H1 (cell line): ENCODE measurements at regions not wholly inside any gene's neighbourhood (a gene's known extent, or its start where the extent isn't known, plus 50 kb on each side); places are given as distances from the start of the nearest gene placed in this dataset.

Source experiments
- CTCF ChIA-PET: fragments of 300-600 bp; sonication (Branson Sonifier 250); formaldehyde crosslinking; loops from one replicate; lab custom pipeline; 2021; ENCODE audit not compliant: partially characterized antibody; lab: Charles Lee
- POLR2A ChIA-PET: fragments of 300-600 bp; sonication (Branson Sonifier 250); formaldehyde crosslinking; loops from one replicate; lab custom pipeline; 2021; ENCODE audit warnings: inconsistent platforms; ENCODE audit not compliant: partially characterized antibody; lab: Charles Lee
- DNase-seq, 2 experiments: peaks; one replicate each; pipeline versions ENCODE4 v3.0.0 to v3.0.0-alpha.2; 2010 to 2022; ENCODE audit warnings: low spot score in 2 of 2, low read depth in 1 of 2, mixed read lengths in 1 of 2
- FAIRE-seq: peaks from 2 replicates; lab custom pipeline; 2011; peaks lifted over from hg19 to GRCh38; lab: Jason Lieb, UNC
- H2AFZ ChIP-seq: 2 replicates; pipeline ENCODE4 v1.8.1; 2012; ENCODE audit warnings: low read length, inconsistent platforms
- H2AK5ac ChIP-seq: 2 replicates; pipeline ENCODE4 v1.6.1; 2013; ENCODE audit warnings: low read depth, low read length
- H2BK120ac ChIP-seq: replicated peaks from 2 replicates; pipeline ENCODE3; 2013; ENCODE audit warnings: low read depth, low read length, inconsistent platforms
- H2BK12ac ChIP-seq: 2 replicates; pipeline ENCODE4 v1.6.1; 2013; ENCODE audit warnings: low read depth, low read length
- H2BK15ac ChIP-seq: 2 replicates; pipeline ENCODE4 v1.6.1; 2013; ENCODE audit warnings: low read length
- H2BK20ac ChIP-seq: 2 replicates; pipeline ENCODE4 v1.6.1; 2013; ENCODE audit warnings: low read length
- H2BK5ac ChIP-seq: 2 replicates; pipeline ENCODE4 v1.6.1; 2013; ENCODE audit warnings: low read depth, low read length
- H3K14ac ChIP-seq: 2 replicates; pipeline ENCODE4 v1.6.1; 2013; ENCODE audit warnings: inconsistent platforms; ENCODE audit not compliant: insufficient read length
- H3K18ac ChIP-seq: 2 replicates; pipeline ENCODE4 v1.6.1; 2013; ENCODE audit warnings: low read length; ENCODE audit errors: extremely low read depth
- H3K23ac ChIP-seq: 2 replicates; pipeline ENCODE4 v1.6.1; 2013; ENCODE audit warnings: inconsistent platforms; ENCODE audit not compliant: insufficient read length
- H3K23me2 ChIP-seq: 2 replicates; pipeline ENCODE4 v1.6.1; 2013; ENCODE audit warnings: low read depth, low read length
- H3K27ac ChIP-seq: 2 replicates; pipeline ENCODE4 v1.6.1; 2011; ENCODE audit warnings: low read depth, low read length, inconsistent platforms
- H3K27me3 ChIP-seq, 4 experiments: replicated peaks in 1 of 4; 1 replicate in 1 of 4; 2 replicates in 3 of 4; pipeline versions ENCODE4 v1.6.1 to v1.8.1; 2011 to 2013; ENCODE audit warnings: low read length in 3 of 4, mild to moderate bottlenecking in 3 of 4, inconsistent platforms in 2 of 4, mixed read lengths in 2 of 4, moderate library complexity in 1 of 4; ENCODE audit not compliant: control insufficient read depth in 3 of 4, insufficient read depth in 3 of 4; ENCODE audit errors: extremely low read depth in 1 of 4
- H3K36me3 ChIP-seq, 4 experiments: 2 replicates each; pipeline versions ENCODE4 v1.6.1 to v1.8.1; 2011 to 2013; ENCODE audit warnings: mild to moderate bottlenecking in 4 of 4, low read length in 3 of 4, moderate library complexity in 2 of 4, control low read depth in 1 of 4, inconsistent platforms in 1 of 4; ENCODE audit not compliant: insufficient read depth in 4 of 4, control insufficient read depth in 2 of 4
- H3K4ac ChIP-seq: replicated peaks from 2 replicates; pipeline ENCODE3; 2013; ENCODE audit warnings: low read length, low read depth, mixed read lengths, inconsistent platforms; ENCODE audit not compliant: insufficient read length
- H3K4me1 ChIP-seq, 4 experiments: replicated peaks in 1 of 4; 1 replicate in 1 of 4; 2 replicates in 3 of 4; pipeline versions ENCODE4 v1.6.1 to v1.8.1; 2011 to 2013; ENCODE audit warnings: low read length in 3 of 4, inconsistent platforms in 2 of 4, mixed read lengths in 1 of 4; ENCODE audit not compliant: insufficient read depth in 4 of 4, control insufficient read depth in 3 of 4
- H3K4me2 ChIP-seq, 2 experiments: 2 replicates each; pipeline versions ENCODE4 v1.6.1 to v1.8.1; 2011 to 2013; ENCODE audit warnings: low read depth in 2 of 2, low read length in 2 of 2, control low read depth in 1 of 2, inconsistent platforms in 1 of 2, mild to moderate bottlenecking in 1 of 2; ENCODE audit not compliant: insufficient read depth in 1 of 2
- H3K4me3 ChIP-seq, 4 experiments: fragments of 200-600, 300-600 bp in 1 of 4; sonication (generic), shearing (Covaris generic), sonication (Bioruptor Twin) in 1 of 4; 2 replicates each; pipeline versions ENCODE4 v1.5.1 to v1.8.1; 2011 to 2016; ENCODE audit warnings: low read length in 4 of 4, low read depth in 3 of 4, control low read depth in 2 of 4, inconsistent platforms in 2 of 4, mild to moderate bottlenecking in 2 of 4, mixed read lengths in 1 of 4, moderate library complexity in 1 of 4; ENCODE audit not compliant: insufficient read depth in 2 of 4; ENCODE audit errors: extremely low read depth in 1 of 4
- H3K56ac ChIP-seq: replicated peaks from 2 replicates; pipeline ENCODE3; 2013; ENCODE audit warnings: low read depth, mild to moderate bottlenecking, mixed read lengths, low read length, inconsistent platforms; ENCODE audit not compliant: insufficient read length
- H3K79me1 ChIP-seq: 2 replicates; pipeline ENCODE4 v1.6.1; 2013; ENCODE audit warnings: low read depth, low read length, control low read depth
- H3K79me2 ChIP-seq, 2 experiments: 2 replicates each; pipeline versions ENCODE4 v1.6.1 to v1.8.1; 2012 to 2013; ENCODE audit warnings: low read length in 2 of 2, mild to moderate bottlenecking in 2 of 2, inconsistent platforms in 1 of 2; ENCODE audit not compliant: insufficient read depth in 2 of 2, control insufficient read depth in 1 of 2
- H3K9ac ChIP-seq, 4 experiments: replicated peaks in 1 of 4; 1 replicate in 1 of 4; 2 replicates in 3 of 4; pipeline versions ENCODE4 v1.6.1 to v1.8.1; 2011 to 2013; ENCODE audit warnings: low read depth in 3 of 4, low read length in 3 of 4, control low read depth in 2 of 4, mild to moderate bottlenecking in 2 of 4, moderate library complexity in 2 of 4, inconsistent platforms in 1 of 4; ENCODE audit errors: extremely low read depth in 1 of 4
- H3K9me3 ChIP-seq, 2 experiments: 2 replicates each; pipeline versions ENCODE4 v1.6.1 to v1.8.1; 2012 to 2013; ENCODE audit warnings: mild to moderate bottlenecking in 2 of 2, moderate library complexity in 2 of 2, control low read depth in 1 of 2, inconsistent platforms in 1 of 2, low read depth in 1 of 2, low read length in 1 of 2, mixed read lengths in 1 of 2; ENCODE audit not compliant: insufficient read depth in 2 of 2
- H4K20me1 ChIP-seq, 2 experiments: replicated peaks in 1 of 2; 2 replicates each; pipeline versions ENCODE3 to v1.8.1; 2011 to 2013; ENCODE audit warnings: inconsistent platforms in 2 of 2, low read length in 2 of 2, mild to moderate bottlenecking in 1 of 2; ENCODE audit not compliant: insufficient read depth in 2 of 2, control insufficient read depth in 1 of 2
- H4K5ac ChIP-seq: 2 replicates; pipeline ENCODE4 v1.6.1; 2013; ENCODE audit warnings: low read length, low read depth, mixed read lengths, inconsistent platforms; ENCODE audit not compliant: insufficient read length
- H4K8ac ChIP-seq: 2 replicates; pipeline ENCODE4 v1.8.0; 2013; ENCODE audit warnings: mild to moderate bottlenecking, moderate library complexity, low read length, inconsistent platforms; ENCODE audit not compliant: insufficient read depth; ENCODE audit errors: extremely low read depth
- H4K91ac ChIP-seq: replicated peaks from 2 replicates; pipeline ENCODE3; 2013; ENCODE audit warnings: low read length, mixed read lengths, inconsistent platforms; ENCODE audit not compliant: insufficient read length
- ASH2L ChIP-seq: fragments of 200-600, 300-600 bp; sonication (generic); IDR thresholded peaks from one replicate; pipeline ENCODE4 v1.7.1; 2017; ENCODE audit warnings: low read length
- ATF2 ChIP-seq: IDR thresholded peaks from 2 replicates; pipeline ENCODE4 v1.6.1; 2012; ENCODE audit warnings: low read length, inconsistent platforms
- CEBPB ChIP-seq: IDR thresholded peaks from 2 replicates; pipeline ENCODE4 v1.6.1; 2012; ENCODE audit warnings: low read depth, low read length
- EGR1 ChIP-seq: IDR thresholded peaks from 2 replicates; pipeline ENCODE4 v1.6.1; 2011; ENCODE audit warnings: low read depth, low read length, borderline replicate concordance
- EZH2 ChIP-seq: fragments of 200-600 bp; sonication (generic); IDR thresholded peaks from 2 replicates; pipeline ENCODE4 v1.7.1; 2012; ENCODE audit warnings: low read depth, mild to moderate bottlenecking, moderate library complexity, low read length, inconsistent platforms; ENCODE audit not compliant: severe bottlenecking
- KDM1A ChIP-seq: fragments of 200-600, 300-600 bp; sonication (generic); IDR thresholded peaks from 2 replicates; pipeline ENCODE4 v1.7.1; 2016; ENCODE audit warnings: mild to moderate bottlenecking, low read length, borderline replicate concordance
- KDM4A ChIP-seq: IDR thresholded peaks from one replicate; pipeline ENCODE4 v1.7.1; 2012; ENCODE audit warnings: low read depth, mild to moderate bottlenecking, moderate library complexity, low read length, inconsistent platforms; ENCODE audit not compliant: severe bottlenecking
- MAX ChIP-seq: IDR thresholded peaks from 2 replicates; pipeline ENCODE4 v1.6.1; 2012; ENCODE audit warnings: inconsistent platforms
- RAD21 ChIP-seq, 2 experiments: IDR thresholded peaks in 1 of 2; conservative IDR thresholded peaks in 1 of 2; 2 replicates each; pipeline ENCODE4 v1.6.1; 2011; ENCODE audit warnings: low read depth in 2 of 2, low read length in 2 of 2, improper control_type of control experiment in 1 of 2, inconsistent platforms in 1 of 2, mild to moderate bottlenecking in 1 of 2, moderate library complexity in 1 of 2
- SIN3A ChIP-seq, 2 experiments: IDR thresholded peaks in 1 of 2; conservative IDR thresholded peaks in 1 of 2; 2 replicates each; pipeline ENCODE4 v1.6.1; 2011 to 2012; ENCODE audit warnings: low read length in 2 of 2, improper control_type of control experiment in 1 of 2, low read depth in 1 of 2, mild to moderate bottlenecking in 1 of 2
- YY1 ChIP-seq: IDR thresholded peaks from 2 replicates; pipeline ENCODE4 v1.6.1; 2011; ENCODE audit warnings: low read depth, mild to moderate bottlenecking, low read length
- WGBS, 2 experiments: shearing (Covaris generic) in 1 of 2; methylation state at CpG; one replicate each; pipeline versions ENCODE4 v1.1.6 to v1.1.7; 2013 to 2015; ENCODE audit warnings: low lambda C conversion rate in 2 of 2, mixed read lengths in 2 of 2, inconsistent platforms in 1 of 2, low coverage in 1 of 2, missing lambda C conversion rate in 1 of 2; ENCODE audit not compliant: insufficient replicate concordance in 2 of 2, insufficient coverage in 1 of 2, insufficient read length in 1 of 2; ENCODE audit errors: extremely low coverage in 1 of 2, missing lambda C conversion rate in 1 of 2; 5-methylcytosine and 5-hydroxymethylcytosine counted together

GRCh38 chr3:145457825-145458552, 703.0 kb downstream of the PLOD2 start:
- POLR2A ChIA-PET = no interaction called here
- no peak for TF ChIP-seq ASH2L
- no peak for TF ChIP-seq EGR1
- TF ChIP-seq CEBPB = no peak
- no peak for TF ChIP-seq RAD21 (IDR thresholded peaks at IDR 0.05 in 1 of 2, conservative IDR thresholded peaks at IDR 0.05 in 1 of 2; ENCODE audit: low read depth in 2 of 2, low read length in 2 of 2)
- TF ChIP-seq SIN3A (conservative IDR thresholded peaks at IDR 0.05 in 1 of 2, IDR thresholded peaks at IDR 0.05 in 1 of 2; ENCODE audit: low read depth in 1 of 2, low read length in 2 of 2) = no peak
- TF ChIP-seq YY1 = no peak
- TF ChIP-seq ATF2 = no peak
- no peak for TF ChIP-seq KDM1A
- no peak for TF ChIP-seq MAX
- no peak for TF ChIP-seq KDM4A
- TF ChIP-seq EZH2 = no peak

More at GRCh38 chr3:145457825-145458552, 703.0 kb downstream of the PLOD2 start:
- H2BK20ac ChIP-seq = no peak overlapping the region
- H4K8ac ChIP-seq = no peak overlapping the region
- CTCF ChIA-PET = interaction anchor here (1.3 kb wide), 1 partner anchor 18 kb away, joined by 3 read pairs; no protein-coding TSS in a partner anchor
- no peak overlapping the region for H2BK15ac ChIP-seq
- no peak overlapping the region for H3K4me3 ChIP-seq
- no peaks in the 10 kb centered on the region for H4K20me1 ChIP-seq
- no peaks in the 10 kb centered on the region for H3K23me2 ChIP-seq
- no peaks in the 10 kb centered on the region for H3K36me3 ChIP-seq
- no peaks in the 10 kb centered on the region for H3K27me3 ChIP-seq
- H2BK120ac ChIP-seq = no peak overlapping the region
- H3K79me1 ChIP-seq = no peaks in the 10 kb centered on the region
- H3K9me3 ChIP-seq = no peaks in the 10 kb centered on the region
- no peak overlapping the region for H3K27ac ChIP-seq
- no peak overlapping the region for H3K23ac ChIP-seq
- H3K4me1 ChIP-seq = no peaks in the 10 kb centered on the region
- whole genome bisulfite sequencing, 2 experiments = 86% methylated on average over 6 of the region's 6 CpGs; no CpG with 5 or more reads in 1 of the 2 experiments
- H3K79me2 ChIP-seq = no peaks in the 10 kb centered on the region
- DNase-seq (no peak), FAIRE-seq (no peak)
- no peak overlapping the region for H3K4ac ChIP-seq
- H3K4me2 ChIP-seq = no peak overlapping the region
- no peak overlapping the region for H2AFZ ChIP-seq
- H4K5ac ChIP-seq = no peak overlapping the region
- H3K18ac ChIP-seq = no peak overlapping the region
- H2BK5ac ChIP-seq = no peak overlapping the region
- H3K14ac ChIP-seq = no peak overlapping the region
- H3K56ac ChIP-seq = no peak overlapping the region
- H4K91ac ChIP-seq = no peak overlapping the region
- no peak overlapping the region for H3K9ac ChIP-seq
- H2AK5ac ChIP-seq = no peak overlapping the region
- H2BK12ac ChIP-seq = no peak overlapping the region
